ENCODE measurements at regions not wholly inside any gene's neighbourhood (a gene's known extent, or its start where the extent isn't known, plus 50 kb on each side); places are given as distances from the start of the nearest gene placed in this dataset.

DNA sequence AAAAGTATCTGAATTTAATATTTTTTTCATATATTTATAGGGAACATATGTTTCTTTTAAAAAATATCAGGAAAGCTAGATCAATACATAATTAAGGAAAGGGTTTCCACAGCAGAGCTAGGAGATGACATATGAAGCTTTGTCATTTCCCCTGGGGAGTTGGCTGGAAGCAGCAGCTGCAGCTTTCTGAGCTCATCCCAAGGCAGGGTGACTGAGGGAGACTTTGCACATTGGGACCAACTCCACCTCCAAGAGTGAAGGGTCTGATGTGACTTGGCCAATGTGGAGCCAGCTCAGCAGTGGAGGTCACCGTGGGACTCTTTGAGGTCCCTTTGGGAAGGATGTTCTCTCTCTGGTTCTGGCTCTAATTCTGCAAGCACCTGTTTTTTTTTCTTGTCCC, 315.1 kb downstream of the RDH14 start:
- TF ChIP-seq BHLHE40 (IDR thresholded peaks at IDR 0.05; ENCODE audit: borderline replicate concordance) (no peak), ARNT (IDR thresholded peaks at IDR 0.05) (no peak), FOXM1 (IDR thresholded peaks at IDR 0.05; ENCODE audit: borderline replicate concordance) (no peak), SP1 (IDR thresholded peaks at IDR 0.05) (no peak), HDGF (IDR thresholded peaks at IDR 0.05; ENCODE audit: borderline replicate concordance) (no peak), ZNF384 (IDR thresholded peaks at IDR 0.05) (no peak)
